ENCODE measurements at regions not wholly inside any gene's neighbourhood (a gene's known extent, or its start where the extent isn't known, plus 50 kb on each side); places are given as distances from the start of the nearest gene placed in this dataset.
"Not testable (repeated sequence)": the region's sequence is repeated elsewhere in the genome, so short reads cannot be mapped to it uniquely, and the experiment has no call there.

DNA sequence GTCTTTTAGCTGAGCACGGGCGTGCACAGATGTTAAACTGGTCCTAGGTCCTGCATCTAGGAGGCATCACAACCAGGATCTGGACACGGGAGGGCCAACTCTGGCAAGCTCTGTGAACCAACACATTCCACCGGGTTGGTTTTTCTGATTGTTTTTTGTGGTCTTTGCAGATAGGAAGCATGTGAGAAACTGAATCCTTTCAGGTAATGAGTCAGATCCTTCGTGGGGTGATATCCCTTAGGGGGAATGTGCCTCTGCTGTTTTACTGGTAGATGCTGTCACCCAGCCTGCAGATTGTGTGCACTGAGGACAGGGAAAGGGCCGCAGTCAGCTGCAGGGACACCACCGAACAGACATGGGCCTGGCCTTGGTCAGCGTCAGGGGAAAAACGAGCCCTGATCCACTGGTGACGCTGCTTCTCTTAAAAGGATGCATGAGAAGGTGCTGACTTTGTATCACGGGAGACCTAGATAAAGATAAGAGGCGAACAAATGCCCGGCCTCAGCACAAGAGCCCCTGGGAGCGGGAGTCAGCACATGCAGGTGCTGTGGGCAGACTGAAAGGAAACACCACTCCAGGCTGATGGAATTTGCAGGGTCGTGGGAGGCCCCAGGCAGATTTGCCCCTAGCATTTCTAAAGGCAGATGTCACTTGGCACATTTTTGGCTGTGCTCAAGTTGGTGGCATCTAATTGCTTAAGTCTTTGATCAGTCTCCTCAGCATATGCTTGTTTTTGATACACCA lies 51.1 kb downstream of the DOP1B start:
- no peak for DNase-seq

DNA sequence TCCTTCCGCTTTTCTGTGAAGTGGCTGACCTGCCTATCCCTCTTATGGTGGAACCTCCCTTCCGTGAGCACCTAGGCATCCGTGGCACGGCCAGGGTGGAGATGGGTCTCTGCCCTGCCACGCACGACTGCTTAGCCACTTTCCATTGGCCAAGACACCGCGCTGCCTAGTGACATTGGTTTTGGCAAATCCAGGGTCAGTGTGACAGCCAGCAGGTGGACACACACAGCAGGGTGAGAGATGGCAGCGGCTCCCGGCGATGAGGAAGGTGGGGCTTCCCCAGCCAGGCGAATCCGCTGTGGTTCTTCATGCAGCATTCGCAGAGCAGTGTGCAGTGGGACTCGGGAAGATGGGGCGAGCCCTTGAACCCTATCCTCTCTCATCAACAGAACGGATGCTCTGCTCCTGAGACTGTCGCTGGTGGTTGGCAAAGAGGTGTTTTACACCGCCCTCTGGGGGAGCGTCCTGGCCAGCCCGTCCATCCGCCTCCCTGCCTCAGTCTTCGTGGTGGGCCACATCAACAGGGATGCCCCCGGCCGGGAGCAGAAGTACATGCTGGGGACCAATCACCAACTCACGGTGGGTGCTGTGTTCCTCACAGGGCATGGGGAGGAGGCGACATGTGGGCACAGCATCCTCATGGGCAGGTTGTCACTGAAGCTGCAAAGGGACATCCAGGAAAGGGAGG lies 51.8 kb downstream of the DOP1B start:
- DNase-seq, result no peak

DNA sequence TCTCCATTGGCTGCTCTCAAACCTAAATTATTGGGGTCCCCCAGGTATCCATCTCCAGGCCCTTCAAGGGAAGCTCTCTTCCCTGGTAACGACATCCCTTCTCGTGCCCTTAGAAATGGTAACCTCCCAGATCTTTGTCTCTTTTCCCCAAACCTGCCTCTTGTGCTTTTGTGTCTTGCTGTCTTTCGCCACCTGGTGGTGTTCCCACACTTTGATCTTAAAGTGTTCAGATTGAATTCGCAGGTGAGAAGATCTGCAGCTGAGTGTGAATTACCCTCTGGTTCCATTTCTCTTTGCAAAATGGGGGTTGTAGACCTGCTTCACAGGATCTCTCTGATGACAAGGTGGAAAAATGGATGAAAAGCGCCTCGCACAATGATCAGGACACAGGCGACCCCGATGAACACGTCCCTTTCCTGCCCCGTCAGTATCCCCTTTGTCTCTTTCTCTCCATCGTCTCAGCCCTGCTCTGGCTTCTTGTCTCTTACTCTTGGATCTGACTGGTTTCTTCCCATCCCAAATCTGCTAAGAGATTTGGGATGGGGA lies 53.1 kb downstream of the DOP1B start:
- peak; percentile 69 for DNase-seq

DNA sequence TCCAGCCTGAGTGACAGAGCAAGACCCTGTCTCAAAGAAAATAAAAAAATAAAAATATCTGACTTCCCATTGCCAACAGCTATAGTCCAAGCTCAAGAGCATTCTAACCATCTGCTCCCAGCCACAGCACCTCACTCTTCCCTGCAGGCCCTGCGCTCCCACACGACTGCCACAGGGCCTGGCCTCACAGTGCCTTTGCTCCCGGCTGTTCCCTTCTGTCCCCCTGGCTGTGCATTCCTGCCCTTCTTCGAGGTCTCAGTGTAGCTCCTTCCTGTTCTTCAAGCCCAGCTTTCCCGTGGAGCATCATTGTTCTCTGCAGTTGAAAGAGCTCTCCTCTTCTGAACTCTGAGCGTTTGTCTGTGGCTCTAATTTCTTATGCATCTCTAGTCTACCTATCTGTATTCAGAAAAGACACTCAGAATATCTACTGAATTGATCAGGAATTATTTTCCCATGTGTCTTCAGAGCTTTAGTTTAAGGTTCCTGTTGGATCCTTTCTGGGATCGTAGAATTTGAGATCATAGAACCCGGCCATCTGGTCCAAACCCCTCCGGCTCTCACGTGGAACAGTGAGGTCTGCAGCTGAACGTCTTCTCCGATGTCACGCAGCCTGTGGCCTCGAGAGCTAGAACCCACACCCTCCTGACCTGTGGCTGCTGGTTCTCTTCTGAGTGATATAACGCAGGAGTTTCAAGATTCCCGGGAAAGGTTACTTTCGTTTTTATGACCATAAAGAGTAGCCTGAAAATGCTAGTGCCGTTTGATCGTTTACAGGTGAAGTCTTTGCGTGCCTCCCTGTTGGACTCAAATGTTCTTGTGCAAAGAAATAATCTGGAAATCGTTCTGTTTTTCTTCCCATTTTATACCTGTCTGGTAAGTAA lies 54.4 kb downstream of the DOP1B start:
- no peak for DNase-seq

DNA sequence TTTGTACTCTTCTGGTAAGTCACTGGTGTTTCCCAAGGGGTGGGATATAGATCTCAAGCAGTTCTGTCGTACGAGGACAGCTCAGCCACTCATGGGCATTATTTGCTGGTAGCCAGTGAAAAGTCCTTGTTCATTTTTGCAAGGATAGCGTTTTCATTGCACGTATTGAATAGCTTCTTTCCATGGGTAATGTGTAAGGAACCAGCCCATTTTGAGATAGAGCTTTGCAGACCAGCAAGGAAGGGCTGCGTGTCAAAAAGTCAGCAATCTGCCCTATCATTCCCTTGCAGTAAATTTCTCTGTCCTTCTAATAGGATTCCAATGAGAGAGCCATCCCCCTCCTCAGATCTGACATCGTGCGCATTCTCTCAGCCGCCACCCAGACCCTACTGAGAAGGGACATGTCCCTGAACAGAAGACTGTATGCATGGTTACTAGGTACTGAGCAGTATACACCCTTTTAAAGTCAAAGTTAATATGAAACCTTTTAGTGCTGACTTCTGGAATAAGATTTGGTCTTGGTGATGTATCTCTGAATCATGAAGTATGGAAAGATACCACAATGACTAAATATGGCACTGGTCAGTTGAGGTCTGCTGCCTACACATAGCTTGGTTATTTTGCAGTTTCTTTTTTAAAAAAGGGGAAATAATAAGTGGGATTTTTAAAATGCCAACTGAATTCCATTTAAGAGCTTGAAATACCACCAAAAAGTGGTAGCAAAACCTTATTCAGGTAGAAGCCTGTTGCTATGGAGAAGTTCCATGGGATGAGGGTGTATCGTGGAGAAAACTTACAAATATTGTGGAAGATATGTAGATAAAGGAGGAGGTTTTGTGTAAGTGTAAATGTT lies 55.3 kb downstream of the DOP1B start:
- no peak for DNase-seq

DNA sequence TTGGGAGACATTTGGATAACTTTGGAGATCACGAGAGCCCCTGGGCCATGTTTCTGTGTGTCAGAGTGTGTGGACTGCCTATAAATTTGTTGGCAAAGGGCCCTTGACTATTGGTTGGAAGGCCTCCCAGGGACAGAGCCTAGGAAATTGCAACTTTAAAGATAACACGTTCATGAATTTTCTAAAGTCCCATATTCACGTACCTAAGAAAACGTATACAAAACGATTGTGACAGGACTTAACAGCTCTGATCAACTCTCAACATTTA lies 55.8 kb downstream of the DOP1B start:
- no peak for DNase-seq

DNA sequence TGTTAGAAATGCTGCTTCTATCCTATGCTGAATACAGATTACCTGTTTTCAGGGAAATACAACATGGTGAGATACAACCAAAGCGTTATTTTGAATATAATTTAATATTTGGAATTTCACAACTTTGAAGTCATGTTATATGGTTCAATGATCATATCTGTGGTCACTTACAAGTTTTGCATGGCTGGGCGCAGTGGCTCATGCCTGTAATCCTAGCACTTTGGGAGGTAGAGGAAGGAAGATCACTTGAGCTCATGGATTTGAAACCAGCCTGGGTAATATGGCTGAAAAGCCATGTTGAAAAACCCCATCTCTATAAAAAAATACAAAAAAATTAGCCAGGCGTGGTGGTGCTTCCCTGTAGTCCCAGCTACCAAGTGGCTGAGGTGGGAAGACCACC lies 57.9 kb downstream of the DOP1B start:
- no peak for DNase-seq

DNA sequence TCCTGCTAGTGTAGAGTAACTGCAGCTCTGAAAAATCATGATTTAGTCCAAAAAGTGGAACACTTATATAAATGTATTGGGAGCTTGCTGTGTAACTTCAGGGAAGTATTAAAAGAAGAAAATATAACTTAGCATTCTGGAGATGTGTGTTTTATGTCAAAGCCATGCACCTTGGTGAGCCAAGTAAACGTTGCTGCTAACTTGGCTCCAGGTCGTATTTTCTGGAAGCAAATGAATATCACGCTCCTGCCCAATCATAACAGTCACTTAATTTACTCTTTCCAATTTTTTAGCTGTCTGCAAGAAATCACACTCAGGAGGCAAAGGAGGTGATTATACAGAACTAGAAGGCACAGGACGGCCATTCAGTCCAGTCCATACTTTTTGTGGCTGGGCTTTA lies 61.1 kb downstream of the DOP1B start:
- no peak for DNase-seq

DNA sequence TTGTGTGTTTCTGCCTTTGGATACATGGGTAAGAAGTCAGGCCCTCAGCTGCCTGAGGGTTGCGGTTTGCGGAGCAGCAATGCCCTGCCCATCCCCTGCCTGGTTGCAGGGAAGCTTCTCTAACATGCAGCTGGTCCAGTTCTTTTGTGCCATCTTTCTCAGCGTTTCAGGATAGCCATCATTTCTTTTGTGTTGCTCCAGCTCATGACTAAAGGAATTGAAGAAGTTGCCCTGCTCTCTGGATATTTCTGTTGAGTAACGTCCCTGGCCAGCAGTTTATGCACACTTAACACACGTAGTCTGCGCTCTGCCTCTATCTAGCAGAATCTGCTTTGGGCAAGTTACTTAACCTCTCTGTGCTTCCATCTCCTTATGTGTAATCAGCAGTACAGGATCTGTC lies 62.1 kb downstream of the DOP1B start:
- DNase-seq, result no peak

DNA sequence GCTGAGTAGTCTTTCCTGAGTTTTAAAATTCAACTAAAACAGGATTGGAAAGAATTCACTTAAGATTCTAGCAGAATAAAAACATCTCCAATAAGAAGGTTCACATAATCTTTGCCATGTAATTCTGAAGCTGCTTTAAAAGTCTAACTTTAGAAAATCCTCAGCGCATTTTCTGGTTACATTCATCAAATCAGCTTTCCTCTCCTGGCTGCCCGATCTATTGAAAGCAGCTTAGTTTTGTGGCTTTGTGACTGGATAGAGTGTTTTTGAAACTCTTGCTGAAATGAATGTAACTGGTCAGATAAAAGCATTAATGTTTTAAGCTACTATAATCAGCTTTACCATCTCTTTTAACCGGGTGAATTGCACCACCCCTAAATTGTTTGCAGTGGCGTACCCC lies 66.8 kb downstream of the DOP1B start:
- DNase-seq, result no peak

DNA sequence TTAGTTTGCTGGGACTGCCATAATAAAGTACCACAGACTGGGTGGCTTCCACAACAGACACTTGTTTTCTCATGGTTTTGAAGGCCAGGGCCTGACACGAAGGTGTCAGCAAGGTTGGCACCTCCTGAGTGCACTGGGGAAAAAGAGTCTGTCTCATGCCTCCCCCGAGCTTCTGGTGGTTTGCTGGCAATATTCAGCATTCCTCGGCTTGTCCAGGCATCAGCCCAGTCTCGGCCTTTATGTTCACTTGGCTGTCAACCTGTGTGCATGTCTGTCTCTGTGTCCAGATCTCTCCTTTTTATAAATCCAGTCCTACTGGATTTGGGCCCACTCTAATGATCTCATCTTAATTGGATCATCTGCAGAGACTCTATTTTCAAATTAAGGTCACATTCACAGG lies 72.6 kb downstream of the DOP1B start:
- DNase-seq, result no peak

DNA sequence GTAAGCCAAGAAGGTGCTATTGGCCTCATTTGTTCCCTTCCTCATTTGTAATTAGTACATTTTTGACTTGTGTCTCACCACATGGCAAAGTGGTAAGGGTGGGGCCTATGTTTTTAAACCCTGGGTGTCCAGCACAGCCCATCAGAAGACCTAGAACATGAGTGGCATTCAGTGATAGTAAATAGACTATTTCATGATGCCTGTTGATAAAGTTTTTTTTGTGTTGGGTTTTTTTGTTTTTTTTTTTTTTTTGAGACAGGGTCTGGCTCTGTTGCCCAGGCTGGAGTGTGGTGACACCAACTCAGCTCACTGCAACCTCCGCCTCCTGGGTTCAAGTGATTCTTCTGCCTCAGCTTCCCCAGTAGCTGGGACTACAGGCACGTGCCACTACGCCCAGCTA lies 74.8 kb downstream of the DOP1B start:
- DNase-seq, result not testable (repeated sequence)

DNA sequence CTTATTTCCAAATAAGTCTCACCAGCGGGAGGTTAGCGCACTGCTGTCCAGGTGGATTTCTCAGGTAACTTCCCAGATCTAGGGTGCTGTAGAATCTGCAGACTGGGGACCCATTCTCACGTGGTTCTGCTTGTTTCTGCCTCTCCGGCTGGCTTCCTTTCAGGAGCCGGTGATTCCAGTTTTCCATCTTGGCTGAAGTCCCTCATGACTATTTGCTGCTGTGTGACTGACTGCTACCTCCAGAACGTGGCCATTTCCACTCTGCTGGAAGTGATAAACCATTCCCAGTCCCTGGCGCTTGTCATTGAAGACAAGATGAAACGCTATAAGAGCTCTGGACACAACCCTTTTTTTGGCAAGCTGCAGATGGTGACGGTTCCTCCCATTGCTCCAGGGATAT lies 76.0 kb downstream of the DOP1B start:
- DNase-seq, result no peak

DNA sequence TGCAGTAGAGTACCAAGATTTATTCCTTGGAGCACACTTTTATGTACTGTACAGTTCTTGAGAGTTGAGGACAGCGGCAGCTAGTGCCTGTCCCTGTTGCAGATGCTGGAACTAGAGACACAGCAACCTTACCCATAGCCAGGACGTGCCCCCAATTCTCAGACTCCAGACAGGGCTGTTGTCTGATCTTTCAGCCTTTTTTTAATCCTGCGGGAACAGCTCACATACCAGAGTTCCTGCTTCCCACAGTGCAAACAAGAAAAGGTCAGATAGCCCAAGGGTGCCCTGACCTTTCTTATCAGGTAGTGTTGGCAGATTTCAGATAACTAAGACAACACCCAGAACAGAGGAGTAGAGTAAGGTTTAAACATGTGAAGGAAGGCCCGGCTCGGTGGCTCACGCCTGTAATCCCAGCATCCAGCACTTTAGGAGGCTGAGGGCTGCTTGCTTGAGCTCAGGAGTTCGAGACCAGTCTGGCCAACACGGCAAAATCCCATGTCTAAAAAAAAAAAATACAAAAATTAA lies 78.5 kb downstream of the DOP1B start:
- no peak for DNase-seq

DNA sequence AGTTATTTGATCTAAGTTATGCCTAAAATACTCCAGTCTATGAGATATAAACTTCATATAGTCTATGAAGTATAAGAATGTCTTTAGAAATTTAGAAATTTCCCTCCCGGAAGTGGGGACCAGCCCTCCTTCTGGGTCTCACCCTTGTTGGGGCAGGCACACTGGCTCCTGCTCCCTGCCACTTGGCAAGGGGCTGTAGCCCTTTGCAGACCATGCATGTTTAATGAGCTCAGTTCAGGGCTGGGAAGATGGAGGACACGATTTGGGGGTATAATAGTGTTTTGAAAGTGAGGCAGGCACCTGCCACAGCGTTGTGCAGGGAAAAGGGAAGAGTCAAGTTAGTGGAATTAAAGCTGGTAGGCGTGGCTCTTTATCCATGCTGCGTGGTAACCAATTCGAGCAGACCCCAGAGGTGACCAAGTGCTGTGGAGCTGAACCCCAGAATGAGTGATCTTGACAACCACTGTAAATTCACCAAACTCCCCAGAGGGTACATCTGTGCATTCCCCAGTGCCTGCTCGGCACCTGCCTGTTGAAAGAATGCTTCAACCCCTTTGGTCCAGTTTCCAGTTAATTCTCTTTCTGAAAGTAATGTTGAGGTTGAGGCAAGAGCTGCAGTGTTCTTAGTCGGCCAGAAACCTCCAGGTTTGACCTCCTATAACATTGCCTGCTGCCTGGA lies 79.6 kb downstream of the DOP1B start:
- no peak for DNase-seq

DNA sequence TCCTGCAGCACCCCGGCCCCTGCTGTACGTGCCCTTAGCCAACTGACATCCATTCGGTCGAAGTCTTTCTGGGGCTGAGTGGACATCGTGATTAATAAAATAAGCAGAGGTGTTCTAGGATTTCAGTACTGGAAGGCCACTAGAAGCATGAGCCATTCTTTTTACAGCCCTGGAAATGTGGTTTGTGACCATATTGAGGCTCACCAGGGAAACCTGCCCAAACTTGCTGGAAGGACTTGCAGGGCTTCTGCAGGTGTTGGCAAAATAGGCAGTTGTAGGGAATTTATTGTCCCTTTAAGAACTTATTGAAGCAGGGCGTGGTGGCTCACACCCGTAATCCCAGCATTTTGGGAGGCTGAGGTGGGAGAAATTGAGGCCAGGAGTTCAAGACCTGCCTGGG lies 80.8 kb downstream of the DOP1B start:
- DNase-seq, result no peak

DNA sequence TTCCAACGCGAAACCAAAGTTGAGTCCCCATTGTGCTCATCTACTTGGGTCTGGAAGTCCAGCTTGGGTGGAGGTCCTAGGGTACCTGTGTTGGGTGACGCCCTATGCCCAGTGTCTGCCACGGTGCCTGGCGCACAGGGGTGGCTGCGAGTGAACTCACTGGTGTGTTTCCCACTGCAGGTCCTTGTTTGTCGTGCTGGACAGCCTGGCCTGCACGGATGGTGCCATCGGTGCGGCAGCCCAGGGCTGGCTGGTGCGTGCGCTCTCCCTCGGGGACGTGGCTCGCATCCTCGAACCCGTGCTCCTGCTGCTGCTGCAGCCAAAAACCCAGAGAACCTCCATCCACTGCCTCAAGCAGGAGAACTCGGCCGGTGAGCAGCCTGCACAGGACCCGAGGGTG lies 80.4 kb upstream of the MORC3 start:
- DNase-seq, result no peak

DNA sequence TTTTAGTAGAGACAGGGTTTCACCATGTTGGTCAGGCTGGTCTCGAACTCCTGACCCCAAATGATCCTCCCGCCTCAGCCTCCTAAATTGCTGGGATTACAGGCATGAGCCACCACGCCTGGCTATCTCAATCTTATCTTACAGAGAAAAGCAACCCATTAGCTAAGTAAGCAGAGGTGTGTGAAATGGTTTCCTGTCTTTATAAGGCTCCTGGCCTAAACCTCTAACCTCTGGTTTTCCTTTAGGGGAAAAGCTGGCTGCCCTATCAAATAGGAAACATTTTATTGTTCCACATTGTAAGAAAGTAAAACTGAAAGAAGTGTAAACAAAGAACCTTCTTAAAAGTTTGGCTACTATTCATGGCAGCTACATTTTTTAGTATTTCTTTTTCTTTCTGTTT lies 78.3 kb upstream of the MORC3 start:
- no peak for DNase-seq

DNA sequence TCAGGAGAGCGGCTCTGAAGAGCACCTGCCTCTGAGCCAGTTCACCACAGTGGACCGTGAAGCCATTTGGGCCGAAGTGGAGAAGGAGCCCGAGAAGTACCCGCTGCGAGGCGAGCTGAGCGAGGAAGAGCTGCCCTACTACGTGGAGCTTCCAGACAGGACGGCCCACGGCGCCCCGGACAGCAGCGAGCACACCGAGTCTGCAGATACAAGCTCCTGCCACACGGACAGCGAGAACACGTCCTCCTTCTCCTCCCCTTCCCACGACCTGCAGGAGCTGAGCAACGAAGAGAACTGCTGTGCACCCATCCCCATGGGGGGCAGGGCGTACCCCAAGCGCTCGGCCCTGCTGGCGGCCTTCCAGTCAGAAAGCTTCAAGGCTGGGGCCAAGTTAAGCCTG lies 74.9 kb upstream of the MORC3 start:
- DNase-seq, result no peak

DNA sequence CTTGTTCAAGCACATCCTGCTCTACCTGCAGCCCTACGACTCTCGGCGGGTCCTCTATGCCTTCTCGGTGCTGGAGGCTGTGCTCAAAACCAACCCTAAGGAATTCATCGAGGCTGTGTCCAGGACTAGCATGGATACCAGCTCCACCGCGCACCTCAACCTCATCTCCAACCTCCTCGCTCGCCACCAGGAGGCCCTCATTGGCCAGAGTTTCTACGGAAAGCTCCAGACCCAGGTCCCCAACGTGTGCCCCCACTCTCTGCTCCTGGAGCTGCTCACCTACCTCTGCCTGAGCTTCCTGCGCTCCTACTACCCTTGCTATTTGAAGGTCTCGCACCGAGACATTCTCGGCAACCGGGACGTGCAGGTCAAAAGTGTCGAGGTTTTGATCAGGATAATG lies 74.3 kb upstream of the MORC3 start:
- no peak for DNase-seq

DNA sequence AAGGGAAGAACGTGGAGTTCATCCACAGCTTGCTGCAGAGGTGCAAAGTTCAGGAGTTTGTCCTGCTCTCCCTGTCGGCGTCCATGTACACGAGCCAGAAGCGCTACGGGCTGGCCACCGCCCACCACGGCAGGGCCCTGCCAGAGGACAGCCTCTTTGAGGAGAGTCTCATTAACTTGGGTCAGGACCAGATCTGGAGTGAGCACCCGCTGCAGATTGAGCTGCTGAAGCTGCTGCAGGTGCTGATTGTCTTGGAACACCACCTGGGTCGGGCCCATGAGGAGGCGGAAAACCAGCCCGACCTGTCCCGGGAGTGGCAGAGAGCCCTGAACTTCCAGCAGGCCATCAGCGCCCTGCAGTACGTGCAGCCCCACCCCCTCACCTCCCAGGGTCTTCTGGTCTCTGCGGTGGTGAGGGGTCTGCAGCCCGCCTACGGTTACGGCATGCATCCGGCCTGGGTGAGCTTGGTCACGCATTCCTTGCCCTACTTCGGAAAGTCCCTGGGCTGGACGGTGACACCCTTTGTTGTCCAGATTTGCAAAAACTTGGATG lies 73.8 kb upstream of the MORC3 start:
- DNase-seq, result no peak
